NCI-H146 (cell line): ENCODE measurements at regions not wholly inside any gene's neighbourhood (a gene's known extent, or its start where the extent isn't known, plus 50 kb on each side); places are given as distances from the start of the nearest gene placed in this dataset.
A peak's percentile ranks its signal among the peaks of the same experiment; 100 is the strongest.
"Not testable (repeated sequence)": the region's sequence is repeated elsewhere in the genome, so short reads cannot be mapped to it uniquely, and the experiment has no call there.

ENCODE experiments used
- DNase-seq: peaks from one replicate; lab custom pipeline; 2025; lab: John Stamatoyannopoulos, UW

- peak; percentile 10 for DNase-seq
Measured at GRCh38 chr3:1456781-1457311, 364.0 kb downstream of the CNTN6 start.

GRCh38 chr3:1462371-1462770 lies 369.5 kb downstream of the CNTN6 start:
- no peak for DNase-seq

GRCh38 chr3:1462856-1463450 lies 370.1 kb downstream of the CNTN6 start:
- no peak for DNase-seq

- DNase-seq = not testable (repeated sequence)
Measured at GRCh38 chr3:1465091-1465490, 372.3 kb downstream of the CNTN6 start.

- no peak for DNase-seq
Measured at GRCh38 chr3:1468145-1468544, 375.3 kb downstream of the CNTN6 start.

- DNase-seq = no peak
Measured at GRCh38 chr3:1469248-1469647, 376.4 kb downstream of the CNTN6 start.

- no peak for DNase-seq
Measured at GRCh38 chr3:1469687-1470086, 376.9 kb downstream of the CNTN6 start.

GRCh38 chr3:1477669-1478068 lies 384.8 kb downstream of the CNTN6 start:
- DNase-seq = no peak

- no peak for DNase-seq
Measured at GRCh38 chr3:1495466-1495865, 402.6 kb downstream of the CNTN6 start.

GRCh38 chr3:1499694-1500093 lies 406.9 kb downstream of the CNTN6 start:
- DNase-seq = no peak

GRCh38 chr3:1501406-1502115 lies 408.7 kb downstream of the CNTN6 start:
- peak; percentile 0 for DNase-seq

GRCh38 chr3:1506090-1506489 lies 413.3 kb downstream of the CNTN6 start:
- DNase-seq = no peak

GRCh38 chr3:1513662-1514061 lies 420.8 kb downstream of the CNTN6 start:
- DNase-seq = no peak

- DNase-seq = no peak
Measured at GRCh38 chr3:1515882-1516281, 423.1 kb downstream of the CNTN6 start.

- no peak for DNase-seq
Measured at GRCh38 chr3:1527786-1528185, 435.0 kb downstream of the CNTN6 start.

GRCh38 chr3:1528621-1529020 lies 435.8 kb downstream of the CNTN6 start:
- no peak for DNase-seq

GRCh38 chr3:1529676-1530075 lies 436.9 kb downstream of the CNTN6 start:
- DNase-seq = no peak

GRCh38 chr3:1531981-1532380 lies 439.2 kb downstream of the CNTN6 start:
- no peak for DNase-seq

GRCh38 chr3:1532935-1533606 lies 440.2 kb downstream of the CNTN6 start:
- no peak for DNase-seq

- DNase-seq = no peak
Measured at GRCh38 chr3:1533763-1534162, 440.9 kb downstream of the CNTN6 start.

GRCh38 chr3:1534252-1534651 lies 441.4 kb downstream of the CNTN6 start:
- no peak for DNase-seq

- DNase-seq = no peak
Measured at GRCh38 chr3:1535361-1535760, 442.5 kb downstream of the CNTN6 start.

- no peak for DNase-seq
Measured at GRCh38 chr3:1540686-1541085, 447.9 kb downstream of the CNTN6 start.
